A549 (cell line): ENCODE measurements at regions not wholly inside any gene's neighbourhood (a gene's known extent, or its start where the extent isn't known, plus 50 kb on each side); places are given as distances from the start of the nearest gene placed in this dataset.

Source experiments
- ATAC-seq, 2 experiments: fragments of 200-7000 bp in 1 of 2; fragments of >200 bp in 1 of 2; cut with Nextera tagmentation in 1 of 2; cut with Tn5 transposase in 1 of 2; 3 replicates each; pipeline versions ENCODE4 v1.8.0 to v1.9.1; 2018 to 2020; ENCODE audit warnings: mild to moderate bottlenecking in 1 of 2, moderate library complexity in 1 of 2
- CTCF ChIA-PET: fragments of 300-600 bp; sonication (Branson Sonifier 250); formaldehyde crosslinking; extraction: SDS; loops from one replicate; lab custom pipeline; 2021; ENCODE audit warnings: antibody characterized with exemption, inconsistent platforms; lab: Yijun Ruan, JAX
- POLR2A ChIA-PET: fragments of 350-600 bp; formaldehyde crosslinking; extraction: SDS; loops from one replicate; lab custom pipeline; 2021; ENCODE audit warnings: antibody characterized with exemption, inconsistent platforms; lab: Yijun Ruan, JAX
- DNase-seq, 2 experiments: peaks; one replicate each; pipeline versions ENCODE4 v3.0.0 to v3.0.0-alpha.2; 2011 to 2016; ENCODE audit warnings: low read depth in 1 of 2, low spot score in 1 of 2
- FAIRE-seq: peaks from 2 replicates; lab custom pipeline; 2011; peaks lifted over from hg19 to GRCh38; lab: Jason Lieb, UNC
- H3K27ac ChIP-seq, 2 experiments: fragments of >200 bp; sonication (Bioruptor Twin); formaldehyde crosslinking; 3 replicates each; pipeline ENCODE4 v1.5.1; 2016 to 2017
- H3K4me1 ChIP-seq: fragments of >200 bp; sonication (Bioruptor Twin); formaldehyde crosslinking; 3 replicates; pipeline ENCODE4 v1.6.1; 2016
- H3K4me2 ChIP-seq: fragments of >200 bp; sonication (Bioruptor Twin); formaldehyde crosslinking; 3 replicates; pipeline ENCODE4 v1.6.1; 2016
- H3K4me3 ChIP-seq: fragments of >200 bp; sonication (Bioruptor Twin); formaldehyde crosslinking; 3 replicates; pipeline ENCODE4 v1.5.1; 2016
- H3K9me3 ChIP-seq: fragments of >200 bp; sonication (Bioruptor Twin); formaldehyde crosslinking; 3 replicates; pipeline ENCODE4 v1.6.1; 2016
- CBX2 ChIP-seq: fragments of 200-600 bp; sonication (generic); IDR thresholded peaks from 2 replicates; pipeline ENCODE4 v1.6.1; 2016; ENCODE audit warnings: low read depth, mild to moderate bottlenecking, borderline replicate concordance
- FOXS1 ChIP-seq: fragments of 250-450 bp; sonication (Bioruptor Pico); IDR thresholded peaks from 2 replicates; pipeline ENCODE4 v1.5.0; 2020; ENCODE audit warnings: mild to moderate bottlenecking, moderate library complexity
- HDAC2 ChIP-seq: fragments of 200-600 bp; sonication (generic); IDR thresholded peaks from 2 replicates; pipeline ENCODE4 v1.6.1; 2016
- HEYL ChIP-seq: fragments of 250-450 bp; sonication (Bioruptor Pico); IDR thresholded peaks from 2 replicates; pipeline ENCODE4 v1.8.0; 2021; ENCODE audit warnings: mild to moderate bottlenecking, moderate library complexity
- HOXB13 ChIP-seq: fragments of 250-450 bp; sonication (Bioruptor Pico); IDR thresholded peaks from 2 replicates; pipeline ENCODE4 v1.5.0; 2020; ENCODE audit warnings: low read depth, mild to moderate bottlenecking, moderate library complexity
- KDM5A ChIP-seq: fragments of 200-600 bp; sonication (generic); IDR thresholded peaks from 2 replicates; pipeline ENCODE4 v1.6.1; 2016; ENCODE audit warnings: antibody characterized with exemption, mild to moderate bottlenecking
- RAD21 ChIP-seq, 2 experiments: fragments of >200 bp in 1 of 2; sonication (Bioruptor Twin) in 1 of 2; formaldehyde crosslinking in 1 of 2; IDR thresholded peaks in 1 of 2; conservative IDR thresholded peaks in 1 of 2; 2 replicates in 1 of 2; 3 replicates in 1 of 2; pipeline ENCODE4 v1.6.1; 2012 to 2018; ENCODE audit warnings: inconsistent platforms in 1 of 2
- RARB ChIP-seq: fragments of 250-450 bp; sonication (Bioruptor Pico); IDR thresholded peaks from 2 replicates; pipeline ENCODE4 v1.8.0; 2021; ENCODE audit warnings: mild to moderate bottlenecking, moderate library complexity
- RFX5 ChIP-seq: fragments of 450-650 bp; IDR thresholded peaks from 2 replicates; pipeline ENCODE4 v1.7.1; 2014; ENCODE audit warnings: antibody characterized with exemption, mild to moderate bottlenecking, moderate library complexity
- RNF2 ChIP-seq: fragments of 200-600 bp; sonication (generic); IDR thresholded peaks from 2 replicates; pipeline ENCODE4 v1.6.1; 2016; ENCODE audit warnings: low read depth, mild to moderate bottlenecking, antibody characterized with exemption, moderate library complexity, borderline replicate concordance
- SREBF2 ChIP-seq: fragments of 450-650 bp; IDR thresholded peaks from 2 replicates; pipeline ENCODE4 v1.6.1; 2014; ENCODE audit warnings: mild to moderate bottlenecking, moderate library complexity
- ZSCAN20 ChIP-seq: fragments of 250-450 bp; sonication (Bioruptor Pico); IDR thresholded peaks from 2 replicates; pipeline ENCODE4 v1.8.0; 2022; ENCODE audit warnings: mild to moderate bottlenecking, moderate library complexity
- WGBS: methylation state at CpG from one replicate; pipeline ENCODE4 v1.1.6; 2017; ENCODE audit errors: missing lambda C conversion rate; 5-methylcytosine and 5-hydroxymethylcytosine counted together
- TF ChIP-seq, protein P1 (sequence below): fragments of 250-450 bp; sonication (Bioruptor Pico); IDR thresholded peaks from 2 replicates; pipeline ENCODE4 v1.5.0; 2020; ENCODE audit warnings: low read depth, mild to moderate bottlenecking, moderate library complexity
- TF ChIP-seq, protein P2 (sequence below): fragments of >200 bp; sonication (Bioruptor Twin); formaldehyde crosslinking; IDR thresholded peaks from 3 replicates; pipeline ENCODE4 v1.5.1; 2016
- TF ChIP-seq, protein P3 (sequence below): fragments of >200 bp; sonication (Bioruptor Twin); formaldehyde crosslinking; IDR thresholded peaks from 3 replicates; pipeline ENCODE4 v1.6.1; 2016
- TF ChIP-seq, protein P4 (sequence below): IDR thresholded peaks from 2 replicates; pipeline ENCODE4 v1.6.1; 2012
- TF ChIP-seq, protein P5 (sequence below): IDR thresholded peaks from 2 replicates; pipeline ENCODE4 v1.6.1; 2012; ENCODE audit warnings: low read depth, borderline replicate concordance
- TF ChIP-seq, protein P6 (sequence below): IDR thresholded peaks from 2 replicates; pipeline ENCODE4 v1.6.1; 2012
- TF ChIP-seq, protein P7 (sequence below): fragments of 200-600 bp; sonication (generic); IDR thresholded peaks from 2 replicates; pipeline ENCODE4 v1.6.1; 2016; ENCODE audit warnings: antibody characterized with exemption, mild to moderate bottlenecking, moderate library complexity

DNA sequence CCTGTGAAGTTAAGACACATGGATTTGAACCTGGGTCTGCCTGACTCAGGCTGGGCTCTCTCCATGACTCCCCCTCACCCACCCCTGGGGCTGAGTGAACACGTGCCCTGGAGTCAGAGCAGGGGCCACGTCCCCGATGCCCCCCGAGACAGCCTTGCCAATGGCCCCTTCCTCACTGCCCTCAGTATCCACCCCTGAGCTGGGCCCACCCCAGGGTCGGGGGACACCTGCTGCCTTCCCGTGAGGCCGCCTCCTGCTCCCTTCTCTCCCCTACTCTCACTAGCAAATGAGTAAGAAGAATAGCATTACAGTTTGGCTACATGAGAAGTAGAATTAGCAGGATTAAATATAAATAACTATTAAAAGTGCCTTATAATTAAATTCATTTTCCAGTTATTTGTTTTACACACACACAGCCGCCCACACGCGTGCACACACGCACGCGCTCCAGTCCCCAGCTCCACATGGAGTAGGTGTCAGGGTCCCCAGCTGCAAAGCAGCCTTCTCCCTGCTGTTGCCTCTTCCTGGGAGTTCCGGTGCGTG is 117.4 kb upstream of the LINGO1 start:
- Histone ChIP-seq H3K4me3 (no peak overlapping the region), H3K4me2 (no peak overlapping the region), H3K9me3 (no peaks in the 10 kb centered on the region), H3K27ac (no peak overlapping the region), H3K4me1 (no peaks in the 10 kb centered on the region)
- POLR2A ChIA-PET: no interaction called here
- 62% methylated on average over 15 of the region's 15 CpGs for WGBS
- CTCF ChIA-PET: interaction anchor here (1.2 to 1.6 kb wide), 4 partner anchors 9 to 117 kb away, joined by 3 to 5 read pairs (median 4); no protein-coding TSS in a partner anchor
- TF ChIP-seq ZSCAN20 (CRISPR knock-in tag) (no peak), HDAC2 (no peak), CBX2 (no peak), RARB (CRISPR knock-in tag) (no peak), RNF2 (no peak), KDM5A (no peak), RFX5 (no peak), FOXS1 (CRISPR knock-in tag) (no peak), HOXB13 (no peak), RAD21 (conservative IDR thresholded peaks at IDR 0.05 in 1 of 2, IDR thresholded peaks at IDR 0.05 in 1 of 2) (no peak), HEYL (CRISPR knock-in tag) (no peak), SREBF2 (no peak)
- TF ChIP-seq, protein P1, sequence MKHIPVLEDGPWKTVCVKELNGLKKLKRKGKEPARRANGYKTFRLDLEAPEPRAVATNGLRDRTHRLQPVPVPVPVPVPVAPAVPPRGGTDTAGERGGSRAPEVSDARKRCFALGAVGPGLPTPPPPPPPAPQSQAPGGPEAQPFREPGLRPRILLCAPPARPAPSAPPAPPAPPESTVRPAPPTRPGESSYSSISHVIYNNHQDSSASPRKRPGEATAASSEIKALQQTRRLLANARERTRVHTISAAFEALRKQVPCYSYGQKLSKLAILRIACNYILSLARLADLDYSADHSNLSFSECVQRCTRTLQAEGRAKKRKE: no peak
- TF ChIP-seq, protein P2, sequence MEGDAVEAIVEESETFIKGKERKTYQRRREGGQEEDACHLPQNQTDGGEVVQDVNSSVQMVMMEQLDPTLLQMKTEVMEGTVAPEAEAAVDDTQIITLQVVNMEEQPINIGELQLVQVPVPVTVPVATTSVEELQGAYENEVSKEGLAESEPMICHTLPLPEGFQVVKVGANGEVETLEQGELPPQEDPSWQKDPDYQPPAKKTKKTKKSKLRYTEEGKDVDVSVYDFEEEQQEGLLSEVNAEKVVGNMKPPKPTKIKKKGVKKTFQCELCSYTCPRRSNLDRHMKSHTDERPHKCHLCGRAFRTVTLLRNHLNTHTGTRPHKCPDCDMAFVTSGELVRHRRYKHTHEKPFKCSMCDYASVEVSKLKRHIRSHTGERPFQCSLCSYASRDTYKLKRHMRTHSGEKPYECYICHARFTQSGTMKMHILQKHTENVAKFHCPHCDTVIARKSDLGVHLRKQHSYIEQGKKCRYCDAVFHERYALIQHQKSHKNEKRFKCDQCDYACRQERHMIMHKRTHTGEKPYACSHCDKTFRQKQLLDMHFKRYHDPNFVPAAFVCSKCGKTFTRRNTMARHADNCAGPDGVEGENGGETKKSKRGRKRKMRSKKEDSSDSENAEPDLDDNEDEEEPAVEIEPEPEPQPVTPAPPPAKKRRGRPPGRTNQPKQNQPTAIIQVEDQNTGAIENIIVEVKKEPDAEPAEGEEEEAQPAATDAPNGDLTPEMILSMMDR: no peak
- TF ChIP-seq, protein P3, sequence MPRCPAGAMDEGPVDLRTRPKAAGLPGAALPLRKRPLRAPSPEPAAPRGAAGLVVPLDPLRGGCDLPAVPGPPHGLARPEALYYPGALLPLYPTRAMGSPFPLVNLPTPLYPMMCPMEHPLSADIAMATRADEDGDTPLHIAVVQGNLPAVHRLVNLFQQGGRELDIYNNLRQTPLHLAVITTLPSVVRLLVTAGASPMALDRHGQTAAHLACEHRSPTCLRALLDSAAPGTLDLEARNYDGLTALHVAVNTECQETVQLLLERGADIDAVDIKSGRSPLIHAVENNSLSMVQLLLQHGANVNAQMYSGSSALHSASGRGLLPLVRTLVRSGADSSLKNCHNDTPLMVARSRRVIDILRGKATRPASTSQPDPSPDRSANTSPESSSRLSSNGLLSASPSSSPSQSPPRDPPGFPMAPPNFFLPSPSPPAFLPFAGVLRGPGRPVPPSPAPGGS: no peak
- TF ChIP-seq, protein P4, sequence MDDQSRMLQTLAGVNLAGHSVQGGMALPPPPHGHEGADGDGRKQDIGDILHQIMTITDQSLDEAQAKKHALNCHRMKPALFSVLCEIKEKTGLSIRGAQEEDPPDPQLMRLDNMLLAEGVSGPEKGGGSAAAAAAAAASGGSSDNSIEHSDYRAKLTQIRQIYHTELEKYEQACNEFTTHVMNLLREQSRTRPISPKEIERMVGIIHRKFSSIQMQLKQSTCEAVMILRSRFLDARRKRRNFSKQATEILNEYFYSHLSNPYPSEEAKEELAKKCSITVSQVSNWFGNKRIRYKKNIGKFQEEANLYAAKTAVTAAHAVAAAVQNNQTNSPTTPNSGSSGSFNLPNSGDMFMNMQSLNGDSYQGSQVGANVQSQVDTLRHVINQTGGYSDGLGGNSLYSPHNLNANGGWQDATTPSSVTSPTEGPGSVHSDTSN: no peak
- TF ChIP-seq, protein P5, sequence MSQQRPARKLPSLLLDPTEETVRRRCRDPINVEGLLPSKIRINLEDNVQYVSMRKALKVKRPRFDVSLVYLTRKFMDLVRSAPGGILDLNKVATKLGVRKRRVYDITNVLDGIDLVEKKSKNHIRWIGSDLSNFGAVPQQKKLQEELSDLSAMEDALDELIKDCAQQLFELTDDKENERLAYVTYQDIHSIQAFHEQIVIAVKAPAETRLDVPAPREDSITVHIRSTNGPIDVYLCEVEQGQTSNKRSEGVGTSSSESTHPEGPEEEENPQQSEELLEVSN: no peak
- TF ChIP-seq, protein P6, sequence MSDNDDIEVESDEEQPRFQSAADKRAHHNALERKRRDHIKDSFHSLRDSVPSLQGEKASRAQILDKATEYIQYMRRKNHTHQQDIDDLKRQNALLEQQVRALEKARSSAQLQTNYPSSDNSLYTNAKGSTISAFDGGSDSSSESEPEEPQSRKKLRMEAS: no peak
- TF ChIP-seq, protein P7, sequence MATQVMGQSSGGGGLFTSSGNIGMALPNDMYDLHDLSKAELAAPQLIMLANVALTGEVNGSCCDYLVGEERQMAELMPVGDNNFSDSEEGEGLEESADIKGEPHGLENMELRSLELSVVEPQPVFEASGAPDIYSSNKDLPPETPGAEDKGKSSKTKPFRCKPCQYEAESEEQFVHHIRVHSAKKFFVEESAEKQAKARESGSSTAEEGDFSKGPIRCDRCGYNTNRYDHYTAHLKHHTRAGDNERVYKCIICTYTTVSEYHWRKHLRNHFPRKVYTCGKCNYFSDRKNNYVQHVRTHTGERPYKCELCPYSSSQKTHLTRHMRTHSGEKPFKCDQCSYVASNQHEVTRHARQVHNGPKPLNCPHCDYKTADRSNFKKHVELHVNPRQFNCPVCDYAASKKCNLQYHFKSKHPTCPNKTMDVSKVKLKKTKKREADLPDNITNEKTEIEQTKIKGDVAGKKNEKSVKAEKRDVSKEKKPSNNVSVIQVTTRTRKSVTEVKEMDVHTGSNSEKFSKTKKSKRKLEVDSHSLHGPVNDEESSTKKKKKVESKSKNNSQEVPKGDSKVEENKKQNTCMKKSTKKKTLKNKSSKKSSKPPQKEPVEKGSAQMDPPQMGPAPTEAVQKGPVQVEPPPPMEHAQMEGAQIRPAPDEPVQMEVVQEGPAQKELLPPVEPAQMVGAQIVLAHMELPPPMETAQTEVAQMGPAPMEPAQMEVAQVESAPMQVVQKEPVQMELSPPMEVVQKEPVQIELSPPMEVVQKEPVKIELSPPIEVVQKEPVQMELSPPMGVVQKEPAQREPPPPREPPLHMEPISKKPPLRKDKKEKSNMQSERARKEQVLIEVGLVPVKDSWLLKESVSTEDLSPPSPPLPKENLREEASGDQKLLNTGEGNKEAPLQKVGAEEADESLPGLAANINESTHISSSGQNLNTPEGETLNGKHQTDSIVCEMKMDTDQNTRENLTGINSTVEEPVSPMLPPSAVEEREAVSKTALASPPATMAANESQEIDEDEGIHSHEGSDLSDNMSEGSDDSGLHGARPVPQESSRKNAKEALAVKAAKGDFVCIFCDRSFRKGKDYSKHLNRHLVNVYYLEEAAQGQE: no peak
- DNase-seq (no peak), FAIRE-seq (no peak), ATAC-seq (no peak)
